BLaER1 (cell line): ENCODE measurements at regions not wholly inside any gene's neighbourhood (a gene's known extent, or its start where the extent isn't known, plus 50 kb on each side); places are given as distances from the start of the nearest gene placed in this dataset.
A peak's percentile ranks its signal among the peaks of the same experiment; 100 is the strongest.

Experiments
- H3K27ac ChIP-seq: shearing (Covaris generic); formaldehyde crosslinking; 2 replicates; pipeline ENCODE4 v1.8.1; 2022
- H3K27me3 ChIP-seq: shearing (Covaris generic); formaldehyde crosslinking; 2 replicates; pipeline ENCODE4 v1.8.1; 2022
- H3K36me3 ChIP-seq: shearing (Covaris generic); formaldehyde crosslinking; 2 replicates; pipeline ENCODE4 v1.8.1; 2022
- H3K4me1 ChIP-seq: shearing (Covaris generic); formaldehyde crosslinking; 2 replicates; pipeline ENCODE4 v1.8.1; 2022
- H3K4me2 ChIP-seq: shearing (Covaris generic); formaldehyde crosslinking; 2 replicates; pipeline ENCODE4 v1.8.1; 2022
- H3K4me3 ChIP-seq: shearing (Covaris generic); formaldehyde crosslinking; 2 replicates; pipeline ENCODE4 v1.8.1; 2022
- H3K9ac ChIP-seq: shearing (Covaris generic); formaldehyde crosslinking; 2 replicates; pipeline ENCODE4 v1.8.1; 2022
- H3K9me3 ChIP-seq: shearing (Covaris generic); formaldehyde crosslinking; 2 replicates; pipeline ENCODE4 v1.8.1; 2022
- H4K20me1 ChIP-seq: shearing (Covaris generic); formaldehyde crosslinking; 2 replicates; pipeline ENCODE4 v1.8.1; 2022
- Cebpa-rat ChIP-seq: shearing (Covaris generic); IDR thresholded peaks from 2 replicates; pipeline ENCODE4 v1.8.1; 2022

- Histone ChIP-seq H3K27ac (peak overlapping the region; percentile 73), H3K27me3 (no peaks in the 10 kb centered on the region), H4K20me1 (no peaks in the 10 kb centered on the region), H3K9ac (peak overlapping the region; percentile 39; the same call in 1 of the 2 replicates), H3K36me3 (no peaks in the 10 kb centered on the region), H3K4me3 (0 out of 2 replicates have a peak overlapping the region, but pooled peaks have one; percentile 4), H3K9me3 (no peaks in the 10 kb centered on the region), H3K4me2 (peak overlapping the region; percentile 81), H3K4me1 (peaks cover 68% of the 10 kb centered on the region)
- no peak for TF ChIP-seq Cebpa-rat
These were observed 235.3 kb downstream of the SYK start for GRCh38 chr9:91036826-91037510.

- Histone ChIP-seq H3K27me3 (no peaks in the 10 kb centered on the region), H3K9ac (no peak overlapping the region), H4K20me1 (no peaks in the 10 kb centered on the region), H3K4me1 (peaks cover 68% of the 10 kb centered on the region), H3K4me3 (no peak overlapping the region), H3K27ac (peak overlapping the region; percentile 51; the same call in 1 of the 2 replicates), H3K36me3 (no peaks in the 10 kb centered on the region), H3K4me2 (peak overlapping the region; percentile 81), H3K9me3 (no peaks in the 10 kb centered on the region)
- no peak for TF ChIP-seq Cebpa-rat
These were observed 236.2 kb downstream of the SYK start for GRCh38 chr9:91037511-91038482.

- no peak for TF ChIP-seq Cebpa-rat
- Histone ChIP-seq H3K9me3 (no peaks in the 10 kb centered on the region), H3K4me2 (peak overlapping the region; percentile 81), H3K4me3 (no peak overlapping the region), H3K9ac (no peak overlapping the region), H4K20me1 (no peaks in the 10 kb centered on the region), H3K36me3 (no peaks in the 10 kb centered on the region), H3K4me1 (peaks cover 72% of the 10 kb centered on the region), H3K27ac (peak overlapping the region; percentile 66; the same call in 1 of the 2 replicates), H3K27me3 (no peaks in the 10 kb centered on the region)
These were observed 237.0 kb downstream of the SYK start for GRCh38 chr9:91038483-91039124.

GRCh38 chr9:91039125-91039834, 237.7 kb downstream of the SYK start:
- no peak for TF ChIP-seq Cebpa-rat
- no peaks in the 10 kb centered on the region for H3K36me3 ChIP-seq
- peak overlapping the region; percentile 81 for H3K4me2 ChIP-seq
- peak overlapping the region; percentile 66 for H3K27ac ChIP-seq
- H3K9ac ChIP-seq = 0 out of 2 replicates have a peak overlapping the region, but pooled peaks have one; percentile 42
- H3K4me1 ChIP-seq = peaks cover 70% of the 10 kb centered on the region
- H4K20me1 ChIP-seq = no peaks in the 10 kb centered on the region
- no peaks in the 10 kb centered on the region for H3K9me3 ChIP-seq
- H3K4me3 ChIP-seq = no peak overlapping the region
- H3K27me3 ChIP-seq = no peaks in the 10 kb centered on the region

GRCh38 chr9:91039835-91040140, 238.2 kb downstream of the SYK start:
- H3K9me3 ChIP-seq = no peaks in the 10 kb centered on the region
- H4K20me1 ChIP-seq = no peaks in the 10 kb centered on the region
- 0 out of 2 replicates have a peak overlapping the region, but pooled peaks have one; percentile 42 for H3K9ac ChIP-seq
- no peaks in the 10 kb centered on the region for H3K36me3 ChIP-seq
- no peak overlapping the region for H3K4me3 ChIP-seq
- no peaks in the 10 kb centered on the region for H3K27me3 ChIP-seq
- no peak for TF ChIP-seq Cebpa-rat
- peak overlapping the region; percentile 66 for H3K27ac ChIP-seq
- peaks cover 65% of the 10 kb centered on the region for H3K4me1 ChIP-seq
- H3K4me2 ChIP-seq = peak overlapping the region; percentile 81

GRCh38 chr9:91040371-91041215, 239.0 kb downstream of the SYK start:
- Histone ChIP-seq H3K9me3 (no peaks in the 10 kb centered on the region), H3K9ac (no peak overlapping the region), H3K4me2 (peak overlapping the region; percentile 81; the same call in 1 of the 2 replicates), H3K4me1 (peaks cover 56% of the 10 kb centered on the region), H3K4me3 (no peak overlapping the region), H3K27me3 (no peaks in the 10 kb centered on the region), H3K27ac (peak overlapping the region; percentile 66; the same call in 1 of the 2 replicates), H4K20me1 (no peaks in the 10 kb centered on the region), H3K36me3 (no peaks in the 10 kb centered on the region)
- TF ChIP-seq Cebpa-rat = no peak

GRCh38 chr9:91042024-91042423, 240.4 kb downstream of the SYK start:
- H3K4me2 ChIP-seq = no peak overlapping the region
- no peak overlapping the region for H3K4me3 ChIP-seq
- no peaks in the 10 kb centered on the region for H4K20me1 ChIP-seq
- H3K9ac ChIP-seq = no peak overlapping the region
- no peaks in the 10 kb centered on the region for H3K9me3 ChIP-seq
- TF ChIP-seq Cebpa-rat = no peak
- no peak overlapping the region for H3K27ac ChIP-seq
- no peaks in the 10 kb centered on the region for H3K27me3 ChIP-seq
- no peaks in the 10 kb centered on the region for H3K36me3 ChIP-seq
- peaks cover 42% of the 10 kb centered on the region for H3K4me1 ChIP-seq

GRCh38 chr9:91042541-91042940, 240.9 kb downstream of the SYK start:
- H3K4me2 ChIP-seq = no peak overlapping the region
- H3K36me3 ChIP-seq = no peaks in the 10 kb centered on the region
- no peak overlapping the region for H3K27ac ChIP-seq
- peaks cover 39% of the 10 kb centered on the region for H3K4me1 ChIP-seq
- no peak for TF ChIP-seq Cebpa-rat
- H4K20me1 ChIP-seq = no peaks in the 10 kb centered on the region
- no peak overlapping the region for H3K9ac ChIP-seq
- no peaks in the 10 kb centered on the region for H3K9me3 ChIP-seq
- no peak overlapping the region for H3K4me3 ChIP-seq
- H3K27me3 ChIP-seq = no peaks in the 10 kb centered on the region
